HepG2 (cell line): ENCODE measurements at regions not wholly inside any gene's neighbourhood (a gene's known extent, or its start where the extent isn't known, plus 50 kb on each side); places are given as distances from the start of the nearest gene placed in this dataset.
"Not testable (repeated sequence)": the region's sequence is repeated elsewhere in the genome, so short reads cannot be mapped to it uniquely, and the experiment has no call there.

Experiments used
- ATAC-seq: fragments of 200-7000 bp; cut with Tn5 transposase; 3 replicates; pipeline ENCODE4 v1.9.1; 2020; ENCODE audit warnings: mild to moderate bottlenecking, moderate library complexity
- BruUV-seq: library from RNA; stranded (reverse); fragments of 400-500 nt; replicated peaks from 2 replicates; lab custom pipeline; 2021; lab: Mats Ljungman, UMichigan
- CTCF ChIA-PET: fragments of 300-600 bp; formaldehyde crosslinking; extraction: SDS; loops from one replicate; lab custom pipeline; 2021; ENCODE audit warnings: low total read pairs, inconsistent platforms, low intra/inter-chr PET ratio; lab: Yijun Ruan, JAX
- POLR2A ChIA-PET: fragments of 350-600 bp; sonication (Branson Sonifier 250); formaldehyde crosslinking; loops from one replicate; lab custom pipeline; 2020; ENCODE audit warnings: antibody characterized with exemption, inconsistent platforms; lab: Yijun Ruan, JAX
- DNase-seq: peaks from one replicate; pipeline ENCODE4 v3.0.0-alpha.2; 2015; ENCODE audit warnings: low spot score
- FAIRE-seq: peaks from 3 replicates; lab custom pipeline; 2011; peaks lifted over from hg19 to GRCh38; lab: Jason Lieb, UNC
- H2AFZ ChIP-seq: one replicate; pipeline ENCODE4 v1.6.1; 2011; ENCODE audit warnings: low read length, inconsistent platforms
- H3K27ac ChIP-seq: fragments of 300-600 bp; 3 replicates; pipeline ENCODE4 v1.8.0; 2011; ENCODE audit warnings: mixed run types, mild to moderate bottlenecking, mixed read lengths, low read length, inconsistent platforms; ENCODE audit not compliant: insufficient read depth; ENCODE audit errors: extremely low read length
- H3K27me3 ChIP-seq, 2 experiments: fragments of 200-600 bp in 1 of 2; 2 replicates in 1 of 2; 3 replicates in 1 of 2; pipeline versions ENCODE4 v1.6.0 to v1.8.0; 2011; ENCODE audit warnings: low read length in 2 of 2, mild to moderate bottlenecking in 2 of 2, moderate library complexity in 2 of 2, inconsistent platforms in 1 of 2; ENCODE audit not compliant: insufficient read depth in 2 of 2, control insufficient read depth in 1 of 2
- H3K36me3 ChIP-seq, 2 experiments: fragments of 200-600 bp in 1 of 2; replicated peaks in 1 of 2; 2 replicates in 1 of 2; 3 replicates in 1 of 2; pipeline versions ENCODE4 v1.5.1 to v1.8.0; 2011; ENCODE audit warnings: low read length in 2 of 2, inconsistent platforms in 1 of 2; ENCODE audit not compliant: insufficient read depth in 2 of 2, control insufficient read depth in 1 of 2
- H3K4me1 ChIP-seq: 2 replicates; pipeline ENCODE4 v1.5.1; 2012; ENCODE audit warnings: low read length, inconsistent platforms; ENCODE audit not compliant: insufficient read depth
- H3K4me2 ChIP-seq: 2 replicates; pipeline ENCODE4 v1.6.0; 2011; ENCODE audit warnings: low read depth, low read length, inconsistent platforms
- H3K4me3 ChIP-seq, 3 experiments: fragments of 200-600 bp in 1 of 3; sonication (generic), shearing (Covaris generic) in 1 of 3; replicated peaks in 1 of 3; 2 replicates each; pipeline ENCODE4 v1.5.1; 2011 to 2016; ENCODE audit warnings: low read length in 3 of 3, inconsistent platforms in 2 of 3, low read depth in 2 of 3, mild to moderate bottlenecking in 2 of 3, control low read depth in 1 of 3, mixed read lengths in 1 of 3; ENCODE audit not compliant: insufficient read depth in 1 of 3
- H3K79me2 ChIP-seq: one replicate; pipeline ENCODE4 v1.6.1; 2011; ENCODE audit warnings: low read length, inconsistent platforms; ENCODE audit not compliant: insufficient read depth
- H3K9ac ChIP-seq: 2 replicates; pipeline ENCODE4 v1.6.0; 2011; ENCODE audit warnings: mild to moderate bottlenecking, low read depth, low read length, inconsistent platforms; ENCODE audit not compliant: insufficient read depth
- H3K9me3 ChIP-seq: 2 replicates; pipeline ENCODE4 v1.5.1; 2012; ENCODE audit warnings: mild to moderate bottlenecking, low read length
- H4K20me1 ChIP-seq: 2 replicates; pipeline ENCODE4 v1.6.0; 2011; ENCODE audit warnings: inconsistent platforms, mild to moderate bottlenecking, low read length, moderate library complexity; ENCODE audit not compliant: insufficient read depth
- ATRX ChIP-seq: sonication (generic); formaldehyde crosslinking; IDR thresholded peaks from 2 replicates; pipeline ENCODE4 v1.4.0; 2020; ENCODE audit warnings: missing genetic modification reagents, borderline replicate concordance
- WGBS: methylation state at CpG from one replicate; pipeline ENCODE4 v1.1.6; 2017; ENCODE audit warnings: low lambda C conversion rate; 5-methylcytosine and 5-hydroxymethylcytosine counted together
- in situ Hi-C: cut with HindIII; loops from 2 replicates; pipeline ENCODE4 v1.10.0; 2017; ENCODE audit warnings: low pct_unique_long_range_greater_than_20kb; ENCODE audit not compliant: extremely low pct_ligation_motif_present
- intact Hi-C: fragments of 100-400 bp; cut with micrococcal nuclease; formaldehyde crosslinking; loops from one replicate; pipeline ENCODE4 v1.10.0; 2022; ENCODE audit not compliant: unreplicated experiment

DNA sequence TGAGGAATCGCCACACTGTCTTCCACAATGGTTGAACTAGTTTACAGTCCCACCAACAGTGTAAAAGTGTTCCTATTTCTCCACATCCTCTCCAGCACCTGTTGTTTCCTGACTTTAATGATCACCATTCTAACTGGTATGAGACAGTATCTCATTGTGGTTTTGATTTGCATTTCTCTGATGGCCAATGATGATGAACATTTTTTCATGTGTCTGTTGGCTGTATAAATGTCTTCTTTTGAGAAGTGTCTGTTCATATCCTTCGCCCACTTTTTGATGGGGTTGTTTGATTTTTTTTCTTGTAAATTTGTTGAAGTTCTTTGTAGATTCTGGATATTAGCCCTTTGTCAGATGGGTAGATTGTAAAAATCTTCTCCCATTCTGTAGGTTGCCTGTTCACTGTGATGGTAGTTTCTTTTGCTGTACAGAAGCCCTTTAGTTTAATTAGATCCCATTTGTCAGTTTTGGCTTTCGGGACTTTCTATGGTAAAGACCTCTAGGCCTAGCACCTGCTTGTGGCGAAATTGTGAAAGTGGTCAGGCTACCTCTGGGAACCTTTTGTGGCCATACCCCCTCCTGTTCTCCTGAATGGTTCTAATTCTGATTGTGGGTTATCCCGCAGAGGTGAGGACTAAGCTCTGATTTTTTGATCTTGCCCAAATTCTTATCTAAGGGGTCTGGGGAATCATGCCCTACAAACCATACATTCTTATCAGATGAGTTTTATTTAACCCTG lies 99.9 kb upstream of the RNU6-1 start:
- BruUV-seq, H3K36me3 ChIP-seq, H2AFZ ChIP-seq, H4K20me1 ChIP-seq, H3K79me2 ChIP-seq, FAIRE-seq, intact Hi-C loops, H3K4me2 ChIP-seq, H3K9me3 ChIP-seq, H3K9ac ChIP-seq, DNase-seq, CTCF ChIA-PET, H3K27me3 ChIP-seq, POLR2A ChIA-PET, in situ Hi-C loops, H3K4me3 ChIP-seq, H3K27ac ChIP-seq, ATAC-seq: not testable (repeated sequence)
- H3K4me1 ChIP-seq = peaks cover 63% of the 10 kb centered on the region
- 69% methylated on average over 4 of the region's 5 CpGs for WGBS

DNA sequence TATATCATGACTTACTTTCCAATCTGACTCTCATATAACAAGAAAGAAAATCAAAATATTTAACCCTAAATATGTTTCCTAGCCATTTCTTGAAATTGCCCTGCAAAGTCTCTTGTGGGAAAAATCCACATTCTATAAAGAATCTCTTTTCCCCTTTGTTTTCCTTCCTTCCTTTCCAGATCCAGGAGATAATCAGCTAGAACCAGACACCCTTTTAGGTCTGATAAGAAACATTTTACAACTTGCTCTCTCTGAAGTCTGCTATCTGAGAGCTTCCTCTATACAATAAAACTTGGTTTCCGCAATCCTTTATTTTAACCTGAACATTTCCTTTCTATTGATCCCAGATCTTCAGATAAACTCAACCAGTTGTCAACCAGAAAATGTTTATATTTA lies 100.5 kb upstream of the RNU6-1 start:
- no peak overlapping the region for H3K27ac ChIP-seq
- ATAC-seq (no peak), FAIRE-seq (no peak), DNase-seq (no peak)
- no peak overlapping the region for H3K4me2 ChIP-seq
- no TSS peak for BruUV-seq
- ChIA-PET POLR2A (no interaction called here), CTCF (no interaction called here)
- H3K36me3 ChIP-seq = no peaks in the 10 kb centered on the region
- in situ Hi-C loops (no loop called here), intact Hi-C loops (no loop called here)
- H3K79me2 ChIP-seq = no peaks in the 10 kb centered on the region
- no peaks in the 10 kb centered on the region for H3K9me3 ChIP-seq
- TF ChIP-seq ATRX (CRISPR knock-in tag) = no peak
- no peak overlapping the region for H3K4me3 ChIP-seq
- no peak overlapping the region for H3K9ac ChIP-seq
- H3K4me1 ChIP-seq = peaks cover 69% of the 10 kb centered on the region
- H3K27me3 ChIP-seq = no peaks in the 10 kb centered on the region
- no peaks in the 10 kb centered on the region for H4K20me1 ChIP-seq
- no peak overlapping the region for H2AFZ ChIP-seq
- WGBS = 95% methylated on average over 1 of the region's 1 CpG
